Fibroblast of villous mesenchyme (primary cell): ENCODE measurements at regions not wholly inside any gene's neighbourhood (a gene's known extent, or its start where the extent isn't known, plus 50 kb on each side); places are given as distances from the start of the nearest gene placed in this dataset.
A peak's percentile ranks its signal among the peaks of the same experiment; 100 is the strongest.

ENCODE experiments used
- DNase-seq: peaks from one replicate; pipeline ENCODE4 v3.0.0-alpha.2; 2010; ENCODE audit warnings: low read depth
- H3K4me3 ChIP-seq: 2 replicates; pipeline ENCODE4 v1.5.1; 2011; ENCODE audit warnings: low read depth, mild to moderate bottlenecking, low read length
- TF ChIP-seq, protein P1 (sequence below): IDR thresholded peaks from 2 replicates; pipeline ENCODE4 v1.5.1; 2012; ENCODE audit warnings: low read depth, mild to moderate bottlenecking, low read length; ENCODE audit not compliant: insufficient read depth

DNA sequence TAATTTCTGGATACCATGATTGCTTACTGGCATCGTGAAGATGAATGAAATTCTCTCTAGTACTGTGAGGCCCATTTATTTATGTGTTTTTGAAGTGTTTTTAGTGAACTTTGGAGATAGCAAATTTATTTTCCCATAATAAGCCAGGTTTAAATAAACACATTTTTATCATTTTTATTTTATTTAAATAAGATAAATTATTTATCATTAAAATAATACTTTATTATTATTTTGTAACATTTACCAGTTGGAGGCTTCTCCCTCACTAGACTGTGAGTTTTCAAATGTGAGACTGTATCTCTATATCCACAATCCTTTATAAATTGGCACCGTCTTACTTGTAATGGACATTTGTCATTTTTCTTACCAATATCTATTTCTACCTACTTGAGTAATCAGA, 351.7 kb downstream of the METTL15 start:
- TF ChIP-seq, protein P1, sequence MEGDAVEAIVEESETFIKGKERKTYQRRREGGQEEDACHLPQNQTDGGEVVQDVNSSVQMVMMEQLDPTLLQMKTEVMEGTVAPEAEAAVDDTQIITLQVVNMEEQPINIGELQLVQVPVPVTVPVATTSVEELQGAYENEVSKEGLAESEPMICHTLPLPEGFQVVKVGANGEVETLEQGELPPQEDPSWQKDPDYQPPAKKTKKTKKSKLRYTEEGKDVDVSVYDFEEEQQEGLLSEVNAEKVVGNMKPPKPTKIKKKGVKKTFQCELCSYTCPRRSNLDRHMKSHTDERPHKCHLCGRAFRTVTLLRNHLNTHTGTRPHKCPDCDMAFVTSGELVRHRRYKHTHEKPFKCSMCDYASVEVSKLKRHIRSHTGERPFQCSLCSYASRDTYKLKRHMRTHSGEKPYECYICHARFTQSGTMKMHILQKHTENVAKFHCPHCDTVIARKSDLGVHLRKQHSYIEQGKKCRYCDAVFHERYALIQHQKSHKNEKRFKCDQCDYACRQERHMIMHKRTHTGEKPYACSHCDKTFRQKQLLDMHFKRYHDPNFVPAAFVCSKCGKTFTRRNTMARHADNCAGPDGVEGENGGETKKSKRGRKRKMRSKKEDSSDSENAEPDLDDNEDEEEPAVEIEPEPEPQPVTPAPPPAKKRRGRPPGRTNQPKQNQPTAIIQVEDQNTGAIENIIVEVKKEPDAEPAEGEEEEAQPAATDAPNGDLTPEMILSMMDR, result no peak
- no peak overlapping the region for H3K4me3 ChIP-seq
- no peak for DNase-seq

DNA sequence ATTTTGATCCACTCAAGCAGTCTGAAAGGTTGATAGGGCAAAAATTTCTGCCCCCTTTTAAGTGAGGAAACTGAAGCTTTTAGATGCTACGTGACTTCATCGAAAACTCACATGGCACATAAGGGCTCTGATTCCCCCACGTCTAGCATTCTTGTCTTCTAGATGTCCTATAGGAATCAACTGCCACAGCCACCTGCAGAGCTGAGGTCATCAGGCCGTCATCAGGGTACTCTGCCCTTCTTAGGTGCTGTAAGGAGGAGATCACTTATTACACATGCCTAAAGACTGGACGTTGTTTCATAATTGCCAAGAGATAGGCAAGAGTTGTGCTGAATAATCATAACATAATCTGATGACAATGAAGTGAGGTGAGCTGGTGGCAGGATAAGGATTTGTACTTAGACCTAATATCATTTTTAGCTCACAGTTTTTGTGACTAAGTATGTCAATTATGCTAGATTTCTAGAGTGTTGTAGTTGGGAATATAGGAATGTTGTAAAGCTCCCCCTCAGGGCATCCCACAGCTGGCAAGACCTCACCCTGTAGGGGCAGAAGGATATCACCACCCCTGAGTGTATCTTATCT, 349.4 kb downstream of the METTL15 start:
- TF ChIP-seq, protein P1, result no peak
- DNase-seq, result no peak
- no peak overlapping the region for H3K4me3 ChIP-seq

DNA sequence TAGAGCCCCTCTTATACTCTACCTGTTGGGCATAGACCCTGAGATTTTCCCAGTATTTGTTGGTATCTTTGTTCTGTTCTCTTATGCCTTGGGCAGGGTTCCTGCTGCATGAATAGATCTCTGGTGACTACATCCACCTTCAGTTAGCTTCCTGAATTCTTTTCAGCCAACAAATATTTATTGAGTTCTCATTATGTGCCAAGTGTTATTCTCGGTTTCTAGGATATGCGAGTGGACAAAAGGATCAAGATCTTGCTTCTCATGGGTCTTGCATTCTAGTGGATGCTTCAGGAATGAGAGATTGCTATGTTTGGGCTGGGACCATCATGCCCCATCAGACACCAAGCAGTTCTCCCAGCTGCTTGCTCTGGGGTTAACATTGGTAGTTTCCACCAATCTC, 340.0 kb downstream of the METTL15 start:
- DNase-seq, result no peak
- H3K4me3 ChIP-seq, result no peak overlapping the region
- TF ChIP-seq, protein P1, result no peak

DNA sequence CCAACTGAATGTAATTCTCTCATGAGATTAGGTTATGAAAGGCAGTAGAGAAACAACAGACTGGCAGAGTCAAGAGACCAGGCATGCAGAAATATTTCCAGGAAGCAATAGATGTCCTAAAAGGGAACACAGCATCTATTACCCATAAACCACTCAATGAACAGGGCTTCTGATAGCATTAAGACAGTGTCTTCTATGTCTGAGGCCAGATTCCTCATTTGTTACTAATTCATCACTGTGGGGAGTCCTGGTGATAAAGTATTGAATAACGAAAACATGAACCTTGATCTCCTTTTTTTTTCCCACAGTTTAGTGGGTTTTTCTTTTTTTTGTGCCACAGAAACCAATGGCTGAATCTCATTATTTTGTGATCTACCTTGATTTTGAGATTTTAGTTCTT, 339.0 kb downstream of the METTL15 start:
- DNase-seq, result peak; percentile 48
- TF ChIP-seq, protein P1, result no peak
- H3K4me3 ChIP-seq, result no peak overlapping the region

DNA sequence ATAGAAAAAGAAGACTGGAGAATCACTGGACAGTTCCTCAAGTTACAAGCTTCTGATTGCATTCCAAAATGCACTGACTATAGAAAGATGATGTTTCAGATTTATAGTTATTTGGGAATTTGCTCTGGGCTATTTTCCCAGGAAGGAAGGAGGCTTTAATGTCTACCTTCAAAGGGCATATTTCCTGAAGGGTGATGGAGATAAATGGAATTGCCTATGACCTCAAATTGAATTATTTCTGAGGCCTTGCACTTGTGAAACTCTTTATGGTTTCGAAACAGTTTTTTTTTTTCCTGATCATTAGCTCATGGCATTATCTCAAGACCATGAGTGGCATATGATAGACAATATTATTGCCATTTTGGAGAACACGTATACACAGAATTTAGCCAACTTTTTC, 333.9 kb downstream of the METTL15 start:
- TF ChIP-seq, protein P1, result no peak
- DNase-seq, result peak; percentile 8

DNA sequence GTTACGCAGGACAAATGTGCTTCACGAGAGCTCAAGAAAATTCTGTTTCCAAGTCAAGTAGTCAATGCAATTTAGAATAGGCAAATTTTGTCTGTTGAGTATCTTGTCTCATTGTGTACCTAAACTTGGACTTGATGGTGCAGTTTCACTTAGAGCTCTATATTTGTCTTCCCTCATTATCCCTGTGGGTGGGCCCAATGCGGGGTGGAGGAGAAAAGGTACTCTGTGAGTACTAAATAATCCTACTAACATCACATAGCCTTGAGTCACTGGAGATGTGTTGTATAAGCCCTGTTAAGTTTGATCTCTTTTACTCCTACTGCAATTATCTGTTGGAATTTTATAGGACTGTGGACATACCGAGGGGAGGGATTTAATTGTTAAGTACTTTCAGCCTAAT, 331.2 kb downstream of the METTL15 start:
- TF ChIP-seq, protein P1, result no peak
- no peak overlapping the region for H3K4me3 ChIP-seq
- no peak for DNase-seq

More for the DNA sequence above, 333.9 kb downstream of the METTL15 start:
- no peak overlapping the region for H3K4me3 ChIP-seq

DNA sequence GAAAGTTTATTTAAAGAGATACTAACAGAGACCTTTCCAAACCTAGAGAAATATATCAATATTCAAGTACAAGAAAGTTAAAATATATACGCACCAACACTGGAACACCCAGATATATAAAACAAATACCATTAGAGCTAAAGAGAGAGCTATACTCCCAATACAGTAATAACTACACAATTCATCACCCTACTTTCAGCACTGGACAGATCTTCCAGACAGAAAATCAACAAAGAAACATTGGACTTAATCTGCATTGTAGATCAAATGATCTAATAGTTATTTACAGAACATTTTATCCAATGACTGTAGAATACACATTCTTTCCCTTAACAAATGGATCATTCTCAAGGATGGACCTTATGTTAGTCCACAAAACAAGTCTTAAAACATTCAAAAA, 311.9 kb downstream of the METTL15 start:
- TF ChIP-seq, protein P1, result no peak
- H3K4me3 ChIP-seq, result no peak overlapping the region
- DNase-seq, result no peak
